GM12878 (cell line): ENCODE measurements at regions not wholly inside any gene's neighbourhood (a gene's known extent, or its start where the extent isn't known, plus 50 kb on each side); places are given as distances from the start of the nearest gene placed in this dataset.

Source experiments
- SRF ChIP-seq, 2 experiments: IDR thresholded peaks; 2 replicates each; pipeline ENCODE4 v1.6.1; 2011; ENCODE audit warnings: low read depth in 2 of 2, low read length in 2 of 2, mild to moderate bottlenecking in 1 of 2, moderate library complexity in 1 of 2
- ZNF274 ChIP-seq: IDR thresholded peaks from one replicate; pipeline ENCODE4 v1.8.0; 2011; ENCODE audit not compliant: insufficient read length, insufficient read depth
- TF ChIP-seq, protein P1 (sequence below): fragments of 450-650 bp; IDR thresholded peaks from 2 replicates; pipeline ENCODE4 v1.6.1; 2016; ENCODE audit warnings: mild to moderate bottlenecking, moderate library complexity, borderline replicate concordance
- TF ChIP-seq, protein P2 (sequence below), 3 experiments: IDR thresholded peaks in 2 of 3; conservative IDR thresholded peaks in 1 of 3; 2 replicates each; pipeline ENCODE4 v1.5.1; 2011; ENCODE audit warnings: low read depth in 3 of 3, low read length in 3 of 3, mild to moderate bottlenecking in 3 of 3, control low read depth in 2 of 3, moderate library complexity in 2 of 3, inconsistent platforms in 1 of 3, mixed read lengths in 1 of 3; ENCODE audit not compliant: control insufficient read depth in 2 of 3, insufficient read depth in 1 of 3; ENCODE audit errors: extremely low read depth in 1 of 3
- TF ChIP-seq, protein P3 (sequence below): IDR thresholded peaks from 2 replicates; pipeline ENCODE4 v1.6.1; 2012; ENCODE audit warnings: mild to moderate bottlenecking, low read depth, low read length

DNA sequence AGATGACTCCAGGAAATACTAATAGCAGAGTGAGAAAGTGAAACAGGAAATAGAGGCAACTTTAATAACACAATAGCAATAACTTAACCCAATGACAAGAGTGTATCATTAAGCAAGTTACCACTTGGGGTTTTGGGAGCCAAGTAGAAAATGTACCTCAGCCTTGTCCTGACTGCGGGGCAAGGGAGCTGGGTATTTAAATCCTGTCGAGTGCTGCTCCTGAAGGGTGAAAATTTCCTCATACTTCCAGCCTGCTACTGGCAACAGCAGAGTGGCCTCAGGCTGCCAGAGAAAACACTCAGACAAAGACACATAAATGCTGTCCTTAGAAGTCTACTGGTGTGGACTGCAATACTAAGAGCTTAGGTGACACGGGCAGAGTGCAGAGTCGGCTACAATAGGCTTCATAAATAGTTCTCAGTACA, 112.5 kb upstream of the EMB start:
- TF ChIP-seq, protein P1, sequence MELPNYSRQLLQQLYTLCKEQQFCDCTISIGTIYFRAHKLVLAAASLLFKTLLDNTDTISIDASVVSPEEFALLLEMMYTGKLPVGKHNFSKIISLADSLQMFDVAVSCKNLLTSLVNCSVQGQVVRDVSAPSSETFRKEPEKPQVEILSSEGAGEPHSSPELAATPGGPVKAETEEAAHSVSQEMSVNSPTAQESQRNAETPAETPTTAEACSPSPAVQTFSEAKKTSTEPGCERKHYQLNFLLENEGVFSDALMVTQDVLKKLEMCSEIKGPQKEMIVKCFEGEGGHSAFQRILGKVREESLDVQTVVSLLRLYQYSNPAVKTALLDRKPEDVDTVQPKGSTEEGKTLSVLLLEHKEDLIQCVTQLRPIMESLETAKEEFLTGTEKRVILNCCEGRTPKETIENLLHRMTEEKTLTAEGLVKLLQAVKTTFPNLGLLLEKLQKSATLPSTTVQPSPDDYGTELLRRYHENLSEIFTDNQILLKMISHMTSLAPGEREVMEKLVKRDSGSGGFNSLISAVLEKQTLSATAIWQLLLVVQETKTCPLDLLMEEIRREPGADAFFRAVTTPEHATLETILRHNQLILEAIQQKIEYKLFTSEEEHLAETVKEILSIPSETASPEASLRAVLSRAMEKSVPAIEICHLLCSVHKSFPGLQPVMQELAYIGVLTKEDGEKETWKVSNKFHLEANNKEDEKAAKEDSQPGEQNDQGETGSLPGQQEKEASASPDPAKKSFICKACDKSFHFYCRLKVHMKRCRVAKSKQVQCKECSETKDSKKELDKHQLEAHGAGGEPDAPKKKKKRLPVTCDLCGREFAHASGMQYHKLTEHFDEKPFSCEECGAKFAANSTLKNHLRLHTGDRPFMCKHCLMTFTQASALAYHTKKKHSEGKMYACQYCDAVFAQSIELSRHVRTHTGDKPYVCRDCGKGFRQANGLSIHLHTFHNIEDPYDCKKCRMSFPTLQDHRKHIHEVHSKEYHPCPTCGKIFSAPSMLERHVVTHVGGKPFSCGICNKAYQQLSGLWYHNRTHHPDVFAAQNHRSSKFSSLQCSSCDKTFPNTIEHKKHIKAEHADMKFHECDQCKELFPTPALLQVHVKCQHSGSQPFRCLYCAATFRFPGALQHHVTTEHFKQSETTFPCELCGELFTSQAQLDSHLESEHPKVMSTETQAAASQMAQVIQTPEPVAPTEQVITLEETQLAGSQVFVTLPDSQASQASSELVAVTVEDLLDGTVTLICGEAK = no peak
- TF ChIP-seq, protein P2, sequence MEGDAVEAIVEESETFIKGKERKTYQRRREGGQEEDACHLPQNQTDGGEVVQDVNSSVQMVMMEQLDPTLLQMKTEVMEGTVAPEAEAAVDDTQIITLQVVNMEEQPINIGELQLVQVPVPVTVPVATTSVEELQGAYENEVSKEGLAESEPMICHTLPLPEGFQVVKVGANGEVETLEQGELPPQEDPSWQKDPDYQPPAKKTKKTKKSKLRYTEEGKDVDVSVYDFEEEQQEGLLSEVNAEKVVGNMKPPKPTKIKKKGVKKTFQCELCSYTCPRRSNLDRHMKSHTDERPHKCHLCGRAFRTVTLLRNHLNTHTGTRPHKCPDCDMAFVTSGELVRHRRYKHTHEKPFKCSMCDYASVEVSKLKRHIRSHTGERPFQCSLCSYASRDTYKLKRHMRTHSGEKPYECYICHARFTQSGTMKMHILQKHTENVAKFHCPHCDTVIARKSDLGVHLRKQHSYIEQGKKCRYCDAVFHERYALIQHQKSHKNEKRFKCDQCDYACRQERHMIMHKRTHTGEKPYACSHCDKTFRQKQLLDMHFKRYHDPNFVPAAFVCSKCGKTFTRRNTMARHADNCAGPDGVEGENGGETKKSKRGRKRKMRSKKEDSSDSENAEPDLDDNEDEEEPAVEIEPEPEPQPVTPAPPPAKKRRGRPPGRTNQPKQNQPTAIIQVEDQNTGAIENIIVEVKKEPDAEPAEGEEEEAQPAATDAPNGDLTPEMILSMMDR (IDR thresholded peaks at IDR 0.05 in 2 of 3, conservative IDR thresholded peaks at IDR 0.05 in 1 of 3; ENCODE audit: control insufficient read depth in 2 of 3, extremely low read depth in 1 of 3, insufficient read depth in 1 of 3, low read depth in 3 of 3, low read length in 3 of 3) = no peak
- TF ChIP-seq ZNF274 = no peak
- TF ChIP-seq, protein P3, sequence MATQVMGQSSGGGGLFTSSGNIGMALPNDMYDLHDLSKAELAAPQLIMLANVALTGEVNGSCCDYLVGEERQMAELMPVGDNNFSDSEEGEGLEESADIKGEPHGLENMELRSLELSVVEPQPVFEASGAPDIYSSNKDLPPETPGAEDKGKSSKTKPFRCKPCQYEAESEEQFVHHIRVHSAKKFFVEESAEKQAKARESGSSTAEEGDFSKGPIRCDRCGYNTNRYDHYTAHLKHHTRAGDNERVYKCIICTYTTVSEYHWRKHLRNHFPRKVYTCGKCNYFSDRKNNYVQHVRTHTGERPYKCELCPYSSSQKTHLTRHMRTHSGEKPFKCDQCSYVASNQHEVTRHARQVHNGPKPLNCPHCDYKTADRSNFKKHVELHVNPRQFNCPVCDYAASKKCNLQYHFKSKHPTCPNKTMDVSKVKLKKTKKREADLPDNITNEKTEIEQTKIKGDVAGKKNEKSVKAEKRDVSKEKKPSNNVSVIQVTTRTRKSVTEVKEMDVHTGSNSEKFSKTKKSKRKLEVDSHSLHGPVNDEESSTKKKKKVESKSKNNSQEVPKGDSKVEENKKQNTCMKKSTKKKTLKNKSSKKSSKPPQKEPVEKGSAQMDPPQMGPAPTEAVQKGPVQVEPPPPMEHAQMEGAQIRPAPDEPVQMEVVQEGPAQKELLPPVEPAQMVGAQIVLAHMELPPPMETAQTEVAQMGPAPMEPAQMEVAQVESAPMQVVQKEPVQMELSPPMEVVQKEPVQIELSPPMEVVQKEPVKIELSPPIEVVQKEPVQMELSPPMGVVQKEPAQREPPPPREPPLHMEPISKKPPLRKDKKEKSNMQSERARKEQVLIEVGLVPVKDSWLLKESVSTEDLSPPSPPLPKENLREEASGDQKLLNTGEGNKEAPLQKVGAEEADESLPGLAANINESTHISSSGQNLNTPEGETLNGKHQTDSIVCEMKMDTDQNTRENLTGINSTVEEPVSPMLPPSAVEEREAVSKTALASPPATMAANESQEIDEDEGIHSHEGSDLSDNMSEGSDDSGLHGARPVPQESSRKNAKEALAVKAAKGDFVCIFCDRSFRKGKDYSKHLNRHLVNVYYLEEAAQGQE = no peak
- no peak for TF ChIP-seq SRF (IDR thresholded peaks at IDR 0.05; ENCODE audit: low read depth in 2 of 2, low read length in 2 of 2)
